ENCODE measurements at regions not wholly inside any gene's neighbourhood (a gene's known extent, or its start where the extent isn't known, plus 50 kb on each side); places are given as distances from the start of the nearest gene placed in this dataset.

DNA sequence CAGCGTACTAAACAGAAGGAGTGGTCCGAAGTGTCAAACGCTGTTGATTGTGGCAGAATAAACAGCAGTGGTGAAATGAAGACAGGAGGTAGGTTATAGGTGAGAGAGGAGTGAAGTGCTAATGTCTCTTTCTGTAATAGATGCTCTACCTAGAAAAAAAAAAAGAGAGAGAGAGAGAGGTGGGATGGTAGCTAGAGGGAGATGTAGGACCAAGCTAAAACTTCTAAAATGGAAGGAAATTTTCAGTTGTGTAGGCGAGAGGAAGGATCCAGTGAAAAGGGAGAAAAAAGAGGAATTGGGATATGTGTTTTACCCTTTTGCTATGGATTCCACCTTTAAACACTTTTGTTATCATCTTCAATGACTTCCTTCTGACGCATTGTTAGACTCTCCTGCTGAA lies 126.5 kb upstream of the BMP2 start:
- DNase-seq = no peak
- Mint-ChIP-seq H3K9me3 (ENCODE audit: unreplicated experiment) (peaks cover 17% of the 10 kb centered on the region), H3K36me3 (ENCODE audit: insufficient read depth, unreplicated experiment) (no peaks in the 10 kb centered on the region), H3K4me1 (ENCODE audit: low read depth, unreplicated experiment) (peaks cover 30% of the 10 kb centered on the region), H3K27me3 (ENCODE audit: insufficient read depth, unreplicated experiment) (no peaks in the 10 kb centered on the region), H3K27ac (ENCODE audit: unreplicated experiment) (no peak overlapping the region), H3K4me3 (ENCODE audit: unreplicated experiment) (no peak overlapping the region)
- Histone ChIP-seq H3K9me3 (0 out of 2 replicates have a peak, but pooled peaks cover 5% of the 10 kb centered on the region), H3K27me3 (replicated peaks; ENCODE audit: control insufficient read depth, insufficient read depth, low read length) (no peaks in the 10 kb centered on the region), H3K4me3 (ENCODE audit: low read depth, low read length) (no peak overlapping the region), H3K36me3 (ENCODE audit: control insufficient read depth, insufficient read depth, low read length) (no peaks in the 10 kb centered on the region), H3K4me1 (peaks cover 18% of the 10 kb centered on the region)
- no TSS peak for BruUV-seq (replicated peaks)
- intact Hi-C loops (cut with micrococcal nuclease; ENCODE audit: unreplicated experiment) = loop anchor here (1.0 kb wide), 1 partner anchor 178 kb away; no protein-coding TSS in a partner anchor
- TF ChIP-seq, protein P1, sequence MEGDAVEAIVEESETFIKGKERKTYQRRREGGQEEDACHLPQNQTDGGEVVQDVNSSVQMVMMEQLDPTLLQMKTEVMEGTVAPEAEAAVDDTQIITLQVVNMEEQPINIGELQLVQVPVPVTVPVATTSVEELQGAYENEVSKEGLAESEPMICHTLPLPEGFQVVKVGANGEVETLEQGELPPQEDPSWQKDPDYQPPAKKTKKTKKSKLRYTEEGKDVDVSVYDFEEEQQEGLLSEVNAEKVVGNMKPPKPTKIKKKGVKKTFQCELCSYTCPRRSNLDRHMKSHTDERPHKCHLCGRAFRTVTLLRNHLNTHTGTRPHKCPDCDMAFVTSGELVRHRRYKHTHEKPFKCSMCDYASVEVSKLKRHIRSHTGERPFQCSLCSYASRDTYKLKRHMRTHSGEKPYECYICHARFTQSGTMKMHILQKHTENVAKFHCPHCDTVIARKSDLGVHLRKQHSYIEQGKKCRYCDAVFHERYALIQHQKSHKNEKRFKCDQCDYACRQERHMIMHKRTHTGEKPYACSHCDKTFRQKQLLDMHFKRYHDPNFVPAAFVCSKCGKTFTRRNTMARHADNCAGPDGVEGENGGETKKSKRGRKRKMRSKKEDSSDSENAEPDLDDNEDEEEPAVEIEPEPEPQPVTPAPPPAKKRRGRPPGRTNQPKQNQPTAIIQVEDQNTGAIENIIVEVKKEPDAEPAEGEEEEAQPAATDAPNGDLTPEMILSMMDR (IDR thresholded peaks at IDR 0.05; ENCODE audit: insufficient read depth in 1 of 2, low read depth in 1 of 2, low read length in 1 of 2, severe bottlenecking in 1 of 2, unreplicated experiment in 1 of 2) = peak in 1 of 2 experiments; percentile 48
- CTCF ChIA-PET = interaction anchor here (0.9 kb wide), 2 partner anchors 52 to 179 kb away, joined by 4 to 5 read pairs; no protein-coding TSS in a partner anchor
- POLR2A ChIA-PET = no interaction called here

DNA sequence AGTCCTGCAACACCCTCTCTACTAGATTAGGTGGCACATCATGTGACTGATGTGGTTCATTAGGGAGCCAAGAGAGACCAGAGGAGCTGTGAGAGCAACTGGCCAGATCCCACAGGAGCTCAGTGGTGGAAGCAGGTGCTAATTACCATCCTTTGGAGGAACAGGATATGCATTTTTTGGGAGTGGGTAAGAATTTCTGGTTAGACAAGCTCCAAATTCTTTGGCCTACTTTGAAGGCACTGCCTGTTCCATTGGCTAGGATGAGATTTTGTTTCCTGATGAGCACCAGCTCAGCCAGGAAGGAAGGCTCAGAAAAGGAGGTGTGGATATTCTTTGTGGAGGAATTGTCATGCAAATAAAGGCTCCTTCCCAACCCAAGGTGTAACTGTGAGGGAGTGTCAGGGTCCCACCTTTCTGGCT lies 130.3 kb upstream of the BMP2 start:
- no peak overlapping the region for H3K4me3 Mint-ChIP-seq (ENCODE audit: unreplicated experiment)
- H3K27me3 Mint-ChIP-seq (ENCODE audit: insufficient read depth, unreplicated experiment) = no peaks in the 10 kb centered on the region
- peaks cover 8% of the 10 kb centered on the region for H3K9me3 Mint-ChIP-seq (ENCODE audit: unreplicated experiment)
- TF ChIP-seq, protein P1 (IDR thresholded peaks at IDR 0.05; ENCODE audit: insufficient read depth in 1 of 2, low read depth in 1 of 2, low read length in 1 of 2, severe bottlenecking in 1 of 2, unreplicated experiment in 1 of 2) = no peak
- H3K36me3 ChIP-seq (ENCODE audit: control insufficient read depth, insufficient read depth, low read length) = no peaks in the 10 kb centered on the region
- POLR2A ChIA-PET = no interaction called here
- no peaks in the 10 kb centered on the region for H3K36me3 Mint-ChIP-seq (ENCODE audit: insufficient read depth, unreplicated experiment)
- peaks cover 19% of the 10 kb centered on the region for H3K4me1 ChIP-seq
- no peaks in the 10 kb centered on the region for H3K27me3 ChIP-seq (replicated peaks; ENCODE audit: control insufficient read depth, insufficient read depth, low read length)
- H3K9me3 ChIP-seq = 0 out of 2 replicates have a peak, but pooled peaks cover 5% of the 10 kb centered on the region
- peak overlapping the region; percentile 79 for H3K27ac Mint-ChIP-seq (ENCODE audit: unreplicated experiment)
- DNase-seq = no peak
- intact Hi-C loops (cut with micrococcal nuclease; ENCODE audit: unreplicated experiment) = loop anchor here (2.0 kb wide), 2 partner anchors 54 to 458 kb away; no protein-coding TSS in a partner anchor
- CTCF ChIA-PET = interaction anchor here (0.6 to 1.7 kb wide), 7 partner anchors 11 to 508 kb away, joined by 3 to 9 read pairs (median 4); no protein-coding TSS in a partner anchor
- H3K4me1 Mint-ChIP-seq (ENCODE audit: low read depth, unreplicated experiment) = peaks cover 29% of the 10 kb centered on the region
- BruUV-seq (replicated peaks) = no TSS peak
- no peak overlapping the region for H3K4me3 ChIP-seq (ENCODE audit: low read depth, low read length)

DNA sequence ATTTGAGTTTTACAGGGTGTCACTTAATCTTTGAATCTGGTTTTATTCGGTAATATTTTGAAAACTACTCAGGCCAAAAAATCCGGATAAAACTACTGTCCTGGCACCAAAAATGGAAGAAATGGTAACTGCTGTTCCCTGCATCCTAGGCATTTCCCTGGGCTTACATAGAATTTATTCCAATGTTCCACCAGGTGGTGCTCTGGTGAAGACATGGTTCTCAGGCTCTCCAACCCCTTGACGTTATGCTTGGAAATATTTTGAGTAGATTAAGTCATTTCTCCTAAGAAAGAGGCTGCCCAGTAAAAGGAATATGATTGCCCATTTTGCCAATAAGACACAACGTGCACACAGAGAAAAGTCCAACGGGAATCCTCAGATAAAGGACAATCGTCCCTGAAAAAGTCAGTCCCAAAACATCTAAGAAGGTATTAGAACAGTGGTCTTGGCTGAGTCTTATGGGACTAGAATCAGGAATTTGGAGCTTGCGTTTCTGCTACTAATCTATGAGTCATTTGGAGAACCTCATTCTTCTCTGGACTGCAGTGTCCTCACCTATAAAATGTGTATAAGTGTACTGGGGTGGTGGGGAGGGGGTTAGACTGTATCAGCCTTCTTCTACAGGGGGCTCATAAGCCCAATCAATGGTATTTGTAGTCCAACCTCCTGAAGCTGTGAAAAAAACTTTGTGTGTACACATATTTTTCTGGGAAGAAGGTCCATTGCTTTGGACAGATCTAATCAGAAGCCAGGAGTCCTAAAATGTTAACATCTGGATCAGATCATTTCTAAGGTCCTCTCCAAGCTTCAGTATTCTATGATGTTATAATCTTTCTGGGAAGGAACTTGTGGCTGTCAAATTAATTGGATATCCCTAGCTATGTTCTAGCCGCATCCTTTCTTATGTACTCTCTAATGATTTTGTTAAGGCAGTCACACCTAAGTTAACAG lies 131.0 kb upstream of the BMP2 start:
- peak overlapping the region; percentile 79 for H3K27ac Mint-ChIP-seq (ENCODE audit: unreplicated experiment)
- peaks cover 8% of the 10 kb centered on the region for H3K9me3 Mint-ChIP-seq (ENCODE audit: unreplicated experiment)
- intact Hi-C loops (cut with micrococcal nuclease; ENCODE audit: unreplicated experiment) = loop anchor here (1.0 to 2.0 kb wide), 7 partner anchors 54 to 458 kb away; partner anchors contain the start of gene BMP2
- TF ChIP-seq, protein P1 (IDR thresholded peaks at IDR 0.05; ENCODE audit: insufficient read depth in 1 of 2, low read depth in 1 of 2, low read length in 1 of 2, severe bottlenecking in 1 of 2, unreplicated experiment in 1 of 2) = peak; percentile 67 to 85
- ChIA-PET CTCF (interaction anchor here (0.6 to 1.7 kb wide), 11 partner anchors 10 to 508 kb away, joined by 3 to 9 read pairs (median 3); no protein-coding TSS in a partner anchor), POLR2A (no interaction called here)
- no peak overlapping the region for H3K4me3 ChIP-seq (ENCODE audit: low read depth, low read length)
- H3K36me3 ChIP-seq (ENCODE audit: control insufficient read depth, insufficient read depth, low read length) = no peaks in the 10 kb centered on the region
- H3K9me3 ChIP-seq = 0 out of 2 replicates have a peak, but pooled peaks cover 5% of the 10 kb centered on the region
- no peaks in the 10 kb centered on the region for H3K27me3 ChIP-seq (replicated peaks; ENCODE audit: control insufficient read depth, insufficient read depth, low read length)
- BruUV-seq (replicated peaks) = no TSS peak
- H3K27me3 Mint-ChIP-seq (ENCODE audit: insufficient read depth, unreplicated experiment) = no peaks in the 10 kb centered on the region
- H3K4me3 Mint-ChIP-seq (ENCODE audit: unreplicated experiment) = no peak overlapping the region
- peaks cover 23% of the 10 kb centered on the region for H3K4me1 Mint-ChIP-seq (ENCODE audit: low read depth, unreplicated experiment)
- H3K4me1 ChIP-seq = peaks cover 19% of the 10 kb centered on the region
- peak; percentile 67 to 73 for DNase-seq
- no peaks in the 10 kb centered on the region for H3K36me3 Mint-ChIP-seq (ENCODE audit: insufficient read depth, unreplicated experiment)
